SH-SY5Y (cell line): ENCODE measurements at regions not wholly inside any gene's neighbourhood (a gene's known extent, or its start where the extent isn't known, plus 50 kb on each side); places are given as distances from the start of the nearest gene placed in this dataset.

ENCODE experiments used
- GATA2 ChIP-seq: IDR thresholded peaks from 2 replicates; pipeline ENCODE4 v1.6.1; 2011; ENCODE audit warnings: mild to moderate bottlenecking, low read depth, low read length
- GATA3 ChIP-seq: IDR thresholded peaks from 2 replicates; pipeline ENCODE4 v1.6.1; 2011; ENCODE audit warnings: low read depth, mild to moderate bottlenecking, low read length, moderate library complexity

DNA sequence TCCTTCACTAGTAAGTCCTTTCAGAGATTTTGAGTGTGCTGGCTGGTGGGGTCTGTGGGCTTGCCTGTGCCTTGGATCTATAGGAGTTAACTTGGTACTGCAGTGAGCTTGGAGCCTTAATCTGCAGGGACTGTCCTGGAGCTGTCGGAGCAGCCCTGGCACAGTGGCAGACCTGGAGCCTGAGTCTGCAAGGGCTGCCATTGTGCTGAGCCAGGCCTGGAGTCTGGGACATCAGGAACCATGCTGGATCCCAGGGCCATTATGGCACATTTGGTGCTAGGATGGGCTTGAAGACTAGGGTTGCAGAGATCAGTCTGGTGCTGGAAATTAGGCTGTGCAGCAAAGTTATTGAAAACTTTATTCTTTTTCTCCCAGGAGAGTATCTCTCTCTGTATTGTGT lies 665.4 kb downstream of the METTL15 start:
- TF ChIP-seq GATA2 (no peak), GATA3 (no peak)
